Right lung (tissue), 2 donors: ENCODE measurements at regions not wholly inside any gene's neighbourhood (a gene's known extent, or its start where the extent isn't known, plus 50 kb on each side); places are given as distances from the start of the nearest gene placed in this dataset.
"Not testable (repeated sequence)": the region's sequence is repeated elsewhere in the genome, so short reads cannot be mapped to it uniquely, and the experiment has no call there.

Source experiments
- DNase-seq, 2 donors: peaks; one replicate each; pipeline ENCODE4 v3.0.0-alpha.2; 2013

DNA sequence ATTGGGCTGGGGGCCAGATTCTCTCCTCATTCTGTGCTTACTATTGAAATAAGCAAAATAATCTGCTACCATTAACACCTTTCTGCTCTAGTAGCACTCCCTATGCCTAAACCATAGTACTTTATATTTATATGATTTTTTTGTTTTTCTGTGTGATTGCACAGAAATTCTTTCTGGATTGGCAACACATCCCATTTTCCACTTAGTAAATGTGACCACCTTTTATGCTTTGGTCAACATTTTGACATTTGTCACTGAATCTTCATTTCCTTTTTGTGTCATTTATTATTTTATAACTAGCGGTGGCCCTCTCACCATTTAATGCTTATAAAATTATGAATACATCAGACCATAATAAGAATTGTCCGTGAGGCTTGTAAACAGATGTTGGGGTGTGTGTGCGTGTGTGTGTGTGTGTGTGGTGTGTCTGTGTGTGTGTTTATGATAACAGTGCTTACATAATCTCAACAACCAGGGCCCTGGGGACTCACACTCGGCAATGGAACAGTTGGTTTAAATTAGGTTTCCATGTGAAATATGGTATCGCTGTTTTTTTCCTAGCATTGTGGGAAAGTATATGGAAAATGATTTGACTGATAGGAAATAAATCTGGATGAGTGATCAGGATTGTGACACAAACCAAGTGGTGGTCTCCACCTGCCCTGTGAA is 138.9 kb downstream of the NOC3L start:
- DNase-seq, result no peak

DNA sequence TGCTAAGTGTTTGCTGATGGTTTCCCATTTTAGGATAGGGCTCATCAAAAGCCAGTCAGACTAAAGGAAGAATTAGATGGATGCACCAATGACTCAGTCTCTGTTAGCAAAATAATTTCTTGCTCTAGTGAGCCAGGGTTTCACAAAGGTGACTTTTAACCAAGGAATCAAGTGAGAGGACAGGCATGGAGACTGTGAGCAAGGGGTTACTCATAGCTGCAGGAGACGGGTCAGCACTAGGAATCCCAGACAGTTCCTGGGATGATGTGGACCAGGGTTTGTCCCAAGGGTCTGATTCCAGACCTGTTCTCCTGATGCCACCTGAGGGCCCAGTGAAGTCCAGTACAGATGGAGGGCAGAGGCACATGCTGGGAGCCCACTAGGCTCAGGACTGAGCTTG is 138.1 kb downstream of the NOC3L start:
- DNase-seq, result no peak

DNA sequence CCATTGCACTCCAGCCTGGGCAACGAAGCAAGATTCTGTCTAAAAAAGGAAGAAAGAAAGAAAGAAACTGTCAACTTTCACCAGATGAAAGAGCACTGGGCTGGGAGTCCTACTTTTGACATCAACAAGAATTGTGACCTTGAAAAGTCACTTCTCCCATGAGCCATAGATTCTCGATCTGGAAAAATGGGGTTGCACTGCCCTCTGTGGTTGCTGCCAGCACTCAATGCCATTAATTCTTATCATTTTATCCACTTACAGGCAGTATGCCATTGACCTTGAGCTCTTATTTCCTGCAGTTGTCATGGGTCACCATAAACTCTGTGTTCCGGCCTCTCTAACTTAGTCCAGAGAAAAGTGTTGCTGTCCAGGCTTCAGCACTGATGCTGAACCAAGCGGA is 137.2 kb downstream of the NOC3L start:
- DNase-seq, result no peak

DNA sequence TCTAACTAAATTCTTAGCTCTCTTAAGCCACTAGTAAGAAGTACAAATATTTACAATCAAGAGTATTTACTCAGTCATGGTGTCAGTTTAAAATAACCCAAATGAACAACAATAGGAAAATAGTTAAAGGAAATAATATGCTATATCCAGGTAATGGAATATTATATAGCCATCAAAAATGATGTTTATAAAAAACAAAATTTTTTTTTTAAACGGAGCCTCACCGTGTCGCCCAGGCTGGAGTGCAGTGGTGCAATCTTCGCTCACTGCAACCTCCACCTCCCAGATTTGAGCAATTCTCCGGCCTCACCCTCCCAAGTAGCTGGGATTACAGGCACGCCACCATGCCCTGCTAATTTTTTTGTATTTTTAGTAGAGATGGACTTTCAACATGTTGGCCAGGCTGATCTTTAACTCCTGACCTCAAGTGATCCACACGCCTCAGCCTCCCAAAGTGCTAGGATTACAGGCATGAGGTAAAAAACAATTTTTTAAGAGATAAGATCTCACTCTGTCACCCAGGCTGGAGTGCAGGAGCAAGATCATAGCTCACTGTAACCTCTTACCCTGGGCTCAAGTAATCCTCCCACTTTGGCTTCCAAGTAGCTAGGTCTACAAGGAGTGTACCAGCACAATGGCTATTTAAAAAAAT is 132.5 kb downstream of the NOC3L start:
- DNase-seq, result no peak

DNA sequence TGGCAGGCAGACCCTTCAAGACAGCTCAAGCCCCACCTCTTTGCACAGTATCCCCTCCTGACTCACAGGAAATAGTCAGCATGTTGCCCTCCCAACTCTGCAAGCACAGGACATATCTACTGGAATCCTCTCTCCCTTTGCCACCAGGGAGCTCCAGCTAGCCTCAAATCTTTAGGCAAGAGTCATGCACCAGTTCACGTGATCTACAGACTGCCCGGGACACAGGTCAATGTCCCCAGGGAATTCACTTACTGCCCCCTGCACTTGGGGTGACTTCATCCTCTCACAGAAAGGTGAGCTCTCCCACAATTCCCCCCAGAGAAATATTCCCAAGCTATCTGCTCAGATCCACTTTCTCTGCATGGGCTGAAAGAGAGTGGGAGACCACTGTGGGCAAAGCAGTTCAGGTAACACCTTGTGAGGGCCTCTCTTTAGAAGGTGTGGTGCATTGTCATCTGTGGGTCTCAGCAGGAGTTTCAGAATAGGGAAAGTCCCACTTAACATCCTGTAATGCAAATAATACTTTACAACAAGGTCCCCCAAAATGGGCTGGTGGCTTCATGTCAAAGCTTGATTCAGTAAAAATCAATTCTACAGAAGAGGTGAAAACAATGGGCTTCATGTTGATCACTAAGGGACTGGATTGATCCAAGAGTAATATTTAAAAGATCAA is 129.9 kb downstream of the NOC3L start:
- DNase-seq, result no peak

DNA sequence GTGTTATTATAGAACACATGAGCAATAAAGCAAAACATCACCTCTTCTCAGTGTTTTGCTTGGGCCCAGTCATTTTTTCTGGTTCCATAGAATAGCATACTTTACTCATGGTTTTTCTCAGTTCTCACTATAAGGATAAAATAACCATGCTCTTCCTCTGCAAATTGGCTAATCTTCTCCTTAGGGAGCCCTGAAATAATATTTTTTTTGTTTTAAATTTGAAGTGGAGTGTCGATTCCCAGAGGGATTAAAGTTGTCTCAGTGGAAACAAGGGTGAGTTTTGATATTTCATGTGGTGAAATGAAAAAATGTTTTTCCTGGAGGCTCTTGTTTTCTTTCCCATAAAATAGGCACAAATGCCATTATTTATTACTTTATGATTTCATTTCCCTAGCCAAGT is 127.3 kb downstream of the NOC3L start:
- DNase-seq, result no peak

DNA sequence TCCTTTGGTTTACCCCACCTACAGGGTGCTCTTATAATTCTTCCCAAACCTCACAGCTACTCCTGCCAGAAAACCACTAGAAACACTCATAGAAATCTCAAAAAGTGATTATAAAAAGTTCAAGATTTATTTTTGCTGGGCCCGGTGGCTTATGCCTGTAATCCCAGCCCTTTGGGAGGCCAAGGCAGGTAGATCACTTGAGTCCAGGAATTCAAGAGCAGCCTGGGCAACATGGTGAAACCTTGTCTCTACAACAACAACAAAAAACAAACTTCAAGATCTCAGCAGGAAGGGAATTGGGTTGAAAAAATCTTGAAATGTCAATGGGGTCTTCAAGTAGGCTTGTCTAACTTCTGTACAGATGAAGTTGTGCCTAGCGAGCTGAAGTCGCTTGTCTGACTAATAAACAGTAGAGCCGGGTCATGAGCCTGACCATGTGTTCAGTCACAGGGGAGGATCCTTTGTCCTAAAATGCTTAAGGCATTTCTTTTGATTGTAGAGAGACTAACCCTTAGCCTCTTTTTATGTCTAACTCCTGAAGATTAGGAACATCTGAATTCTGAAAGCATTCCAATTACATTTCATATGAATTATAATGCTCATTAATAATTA is 124.6 kb downstream of the NOC3L start:
- no peak for DNase-seq

DNA sequence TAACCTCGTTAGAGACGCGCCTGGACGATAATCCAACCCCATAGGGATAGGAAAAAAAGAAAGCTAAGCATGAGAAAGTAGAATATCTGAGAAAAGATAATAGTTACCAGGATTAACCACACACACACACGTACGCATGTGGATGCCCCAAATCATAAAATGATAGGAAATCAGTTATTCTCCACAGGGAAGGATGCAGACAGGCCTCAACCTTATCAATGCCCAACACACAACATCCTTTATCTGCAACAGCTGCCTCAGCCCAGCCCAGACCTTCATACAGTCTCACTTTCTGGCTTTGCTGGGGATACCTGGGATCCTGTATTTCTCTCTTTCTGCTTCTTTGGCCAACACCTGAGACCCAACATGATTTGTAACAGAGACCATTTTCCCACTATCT is 123.0 kb downstream of the NOC3L start:
- no peak for DNase-seq

DNA sequence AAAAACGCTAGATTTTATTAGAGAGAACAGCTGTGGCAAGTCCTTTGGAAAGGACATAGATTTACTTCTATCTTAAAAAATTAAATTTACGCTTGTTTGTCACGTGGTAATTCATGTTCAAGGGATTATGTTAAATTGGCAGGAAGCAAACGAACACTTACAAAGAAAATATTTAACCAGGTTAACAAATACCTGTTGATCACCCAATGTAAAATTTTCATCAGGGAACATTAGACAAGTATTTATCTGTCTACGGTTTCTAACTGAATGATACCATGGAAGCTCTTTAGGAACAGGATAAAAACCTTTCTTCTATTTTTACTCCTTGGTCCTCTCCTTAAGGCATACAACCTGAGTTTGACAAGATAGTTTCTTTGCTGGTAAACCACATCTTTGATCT is 122.2 kb downstream of the NOC3L start:
- DNase-seq, result no peak

DNA sequence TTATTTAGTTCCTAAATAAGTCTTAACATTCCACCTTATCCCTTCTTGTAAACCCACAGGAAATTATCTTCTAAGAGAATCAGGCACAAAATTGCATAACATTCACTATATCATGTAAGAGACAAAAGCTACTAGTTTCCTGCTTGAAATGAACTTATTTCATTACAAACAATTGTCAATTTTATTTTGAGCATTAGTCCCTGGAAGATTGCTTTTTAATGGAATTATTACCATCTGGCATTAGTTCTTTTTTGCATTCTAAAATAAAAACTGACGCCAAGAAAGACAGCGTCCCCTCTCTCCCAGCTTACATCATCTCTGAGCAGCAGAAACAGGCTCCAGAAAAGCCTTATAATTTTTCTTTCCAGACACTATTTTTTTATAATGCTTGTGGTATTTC is 121.8 kb downstream of the NOC3L start:
- DNase-seq, result peak; percentile 60 to 64

DNA sequence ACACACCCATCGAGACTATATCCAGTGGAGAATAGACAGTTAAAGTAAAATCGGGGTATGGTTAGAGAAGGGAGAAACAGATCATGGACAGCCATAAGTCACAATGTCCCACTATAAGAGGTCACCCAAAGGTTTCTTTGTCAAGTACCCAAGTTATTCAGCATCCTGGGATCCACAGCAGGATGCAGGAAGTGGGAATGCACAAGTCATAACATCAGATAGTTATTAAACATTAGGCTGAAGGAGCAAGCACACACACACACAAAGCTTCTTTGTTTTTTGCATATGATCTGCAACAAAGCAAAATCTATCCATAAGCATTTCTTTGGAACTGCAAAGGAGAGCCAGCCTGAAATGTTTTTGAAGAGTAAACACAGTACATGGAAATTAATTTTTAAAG is 111.6 kb downstream of the NOC3L start:
- no peak for DNase-seq

DNA sequence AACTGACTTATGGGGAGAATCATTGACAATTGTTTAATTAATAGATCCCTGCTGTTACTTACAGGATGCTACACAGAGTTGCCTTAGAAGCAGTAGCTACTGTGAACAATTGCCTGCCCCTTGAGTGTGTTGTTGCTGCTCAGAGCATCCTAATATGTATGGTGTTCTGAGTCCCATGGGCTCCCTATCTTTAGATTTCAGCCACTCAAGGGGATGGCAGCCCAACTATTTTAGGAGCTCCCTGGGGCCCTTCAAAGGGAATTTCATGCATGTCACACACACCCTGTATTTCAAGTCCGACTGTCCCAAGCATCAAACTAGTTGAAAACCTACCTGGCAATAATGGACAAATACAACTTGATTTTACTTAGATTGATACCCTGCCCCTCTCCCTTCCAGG is 111.2 kb downstream of the NOC3L start:
- DNase-seq, result no peak

DNA sequence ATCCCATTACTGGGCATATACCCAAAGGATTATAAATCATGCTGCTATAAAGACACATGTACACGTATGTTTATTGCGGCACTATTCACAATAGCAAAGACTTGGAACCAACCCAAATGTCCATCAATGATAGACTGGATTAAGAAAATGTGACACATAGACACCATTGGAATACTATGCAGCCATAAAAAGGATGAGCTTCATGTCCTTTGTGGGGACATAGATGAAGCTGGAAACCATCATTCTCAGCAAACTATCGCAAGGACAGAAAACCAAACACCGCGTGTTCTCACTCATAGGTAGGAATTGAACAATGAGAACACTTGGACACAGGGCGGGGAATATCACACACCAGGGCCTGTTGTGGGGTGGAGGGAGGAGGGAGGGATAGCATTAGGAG is 105.3 kb downstream of the NOC3L start:
- DNase-seq, result not testable (repeated sequence)

DNA sequence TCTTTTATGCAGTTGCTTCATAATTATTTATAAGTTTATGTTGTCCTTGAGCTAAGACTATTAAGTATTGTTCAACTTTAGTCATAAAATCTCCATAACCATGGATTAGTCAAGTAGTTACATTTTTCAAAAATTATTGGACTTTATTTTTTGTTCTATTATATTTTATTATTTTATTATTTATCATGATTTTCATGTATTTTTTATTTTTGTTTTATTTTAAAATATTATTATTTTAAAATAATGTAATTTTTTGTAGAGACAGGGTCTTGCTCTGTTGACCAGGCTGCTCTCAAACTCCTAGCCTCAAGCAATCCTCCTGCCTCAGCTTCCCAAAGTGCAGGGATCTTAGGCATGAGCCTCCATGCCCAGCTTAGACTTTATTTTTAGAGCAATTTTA is 102.3 kb downstream of the NOC3L start:
- no peak for DNase-seq

DNA sequence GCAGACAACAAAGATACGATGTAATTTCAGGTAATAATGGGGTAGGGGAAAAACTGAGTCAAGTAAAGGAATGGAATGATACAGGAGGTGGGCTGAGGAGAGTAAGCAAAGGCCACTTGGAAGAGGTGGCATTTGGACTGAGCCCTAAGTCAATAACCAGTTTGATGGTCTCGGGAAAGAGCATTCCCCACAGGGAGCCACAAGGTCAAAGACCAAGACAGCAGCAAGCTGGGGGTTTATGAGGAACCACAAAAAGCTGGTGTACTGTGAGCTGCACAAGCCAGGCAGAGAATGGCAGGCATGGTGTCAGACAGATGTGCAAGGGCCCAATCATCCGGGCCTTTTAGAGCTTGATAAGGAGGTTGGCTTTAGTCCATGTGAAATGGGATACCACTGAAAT is 98.7 kb downstream of the NOC3L start:
- no peak for DNase-seq

DNA sequence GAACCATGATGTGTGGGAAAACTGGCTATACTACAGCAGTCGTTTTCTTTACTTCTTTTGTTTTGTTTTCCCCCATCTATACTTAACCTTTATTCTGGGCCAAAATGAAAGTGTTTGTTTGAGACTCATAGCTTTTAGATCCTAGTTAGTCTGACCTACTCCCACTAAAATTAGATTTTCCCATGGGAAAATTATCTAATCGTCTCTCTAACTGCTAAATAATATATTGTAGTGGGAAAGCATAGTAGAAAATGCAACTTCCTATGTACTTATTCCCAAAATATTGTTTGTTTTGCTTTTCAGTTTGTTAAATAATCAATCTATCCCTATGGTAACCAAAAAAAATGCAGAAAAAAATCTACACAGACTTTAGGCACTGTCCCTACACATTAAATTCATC is 96.6 kb downstream of the NOC3L start:
- no peak for DNase-seq

DNA sequence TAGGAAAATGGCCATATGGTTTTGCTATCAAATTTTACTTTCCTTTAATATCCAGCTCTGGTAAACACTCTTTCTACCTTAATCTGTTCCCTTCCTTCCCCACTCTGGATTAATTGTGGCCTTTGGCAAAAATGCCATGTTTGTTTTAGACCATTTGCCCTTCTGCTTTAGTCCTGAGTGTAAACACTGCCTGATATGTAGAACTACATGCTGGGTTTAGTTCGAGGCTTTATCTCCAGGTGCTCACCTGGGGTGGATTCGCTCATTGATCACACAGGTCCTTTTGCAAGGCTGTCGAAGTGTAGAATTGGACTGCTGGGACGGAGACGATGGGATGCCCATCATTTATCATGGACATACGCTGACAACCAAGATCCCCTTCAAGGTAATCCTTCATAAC is 94.1 kb downstream of the NOC3L start:
- no peak for DNase-seq

DNA sequence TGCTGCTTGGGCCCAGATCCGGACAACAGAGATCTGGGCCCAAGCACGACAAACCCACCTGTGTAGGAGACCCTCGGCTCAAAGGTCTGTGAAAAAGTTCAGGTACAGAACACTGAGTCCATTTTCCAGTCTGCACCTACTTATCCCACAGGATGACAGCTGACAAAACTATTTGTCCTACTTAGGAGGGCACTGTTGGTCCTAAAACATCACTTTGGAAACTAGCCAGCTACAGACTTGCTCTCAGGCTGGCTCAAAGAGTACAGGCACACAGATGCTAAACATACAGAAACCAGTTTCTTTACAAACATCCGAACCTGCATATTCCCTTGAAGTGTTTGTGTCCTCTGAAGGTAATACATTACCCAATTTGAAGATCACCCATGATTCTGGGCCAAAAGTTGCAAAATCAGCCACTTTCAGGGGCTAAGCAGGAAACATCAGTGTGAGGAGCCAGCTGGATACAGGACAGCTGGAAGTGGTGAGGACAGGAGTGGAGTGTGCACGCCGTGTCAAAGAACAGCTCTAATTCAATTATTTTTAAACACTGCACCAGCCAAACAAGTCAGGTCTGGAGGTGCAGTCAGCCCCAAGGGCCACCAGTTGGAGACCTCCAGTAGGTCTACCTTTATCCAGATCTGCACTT is 88.5 kb downstream of the NOC3L start:
- peak; percentile 76 for DNase-seq

DNA sequence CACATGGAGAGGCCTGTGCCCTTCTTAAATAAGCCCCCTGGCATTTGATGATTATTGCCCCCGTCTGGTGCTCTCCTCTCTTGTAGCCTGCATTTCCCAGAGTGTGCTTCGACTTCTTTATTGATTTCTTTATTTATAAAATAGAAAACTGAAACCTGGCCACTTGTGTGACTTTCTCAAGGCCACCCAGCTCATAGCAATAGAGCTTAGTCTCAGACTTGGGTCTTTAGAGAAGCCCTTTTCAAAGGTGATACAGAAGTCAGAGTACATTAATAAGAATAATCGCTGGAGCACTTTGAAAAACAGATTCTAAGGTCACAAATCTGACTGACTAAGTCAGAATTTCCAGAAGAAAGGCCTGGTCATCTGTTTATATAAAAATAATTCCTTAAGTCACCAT is 86.6 kb downstream of the NOC3L start:
- no peak for DNase-seq

DNA sequence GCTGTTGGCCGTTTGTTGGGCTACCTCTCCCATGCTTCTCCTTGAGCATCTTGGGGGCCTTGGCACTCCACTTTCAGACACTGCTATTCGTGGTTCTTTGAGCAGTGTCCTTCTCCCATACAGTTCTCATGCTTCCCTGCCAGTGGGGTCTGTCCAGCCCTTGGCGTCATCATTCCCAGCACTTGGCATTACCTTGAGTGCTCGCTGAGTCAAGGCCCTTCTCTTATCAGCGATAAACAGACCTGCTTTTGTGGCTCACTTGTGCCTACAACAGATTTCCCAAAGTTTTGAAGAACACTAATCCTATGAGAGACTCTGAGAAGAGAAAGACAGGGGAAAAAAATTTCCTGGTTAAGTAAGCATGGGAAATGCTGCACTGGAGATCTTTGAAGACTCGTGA is 85.3 kb downstream of the NOC3L start:
- no peak for DNase-seq

DNA sequence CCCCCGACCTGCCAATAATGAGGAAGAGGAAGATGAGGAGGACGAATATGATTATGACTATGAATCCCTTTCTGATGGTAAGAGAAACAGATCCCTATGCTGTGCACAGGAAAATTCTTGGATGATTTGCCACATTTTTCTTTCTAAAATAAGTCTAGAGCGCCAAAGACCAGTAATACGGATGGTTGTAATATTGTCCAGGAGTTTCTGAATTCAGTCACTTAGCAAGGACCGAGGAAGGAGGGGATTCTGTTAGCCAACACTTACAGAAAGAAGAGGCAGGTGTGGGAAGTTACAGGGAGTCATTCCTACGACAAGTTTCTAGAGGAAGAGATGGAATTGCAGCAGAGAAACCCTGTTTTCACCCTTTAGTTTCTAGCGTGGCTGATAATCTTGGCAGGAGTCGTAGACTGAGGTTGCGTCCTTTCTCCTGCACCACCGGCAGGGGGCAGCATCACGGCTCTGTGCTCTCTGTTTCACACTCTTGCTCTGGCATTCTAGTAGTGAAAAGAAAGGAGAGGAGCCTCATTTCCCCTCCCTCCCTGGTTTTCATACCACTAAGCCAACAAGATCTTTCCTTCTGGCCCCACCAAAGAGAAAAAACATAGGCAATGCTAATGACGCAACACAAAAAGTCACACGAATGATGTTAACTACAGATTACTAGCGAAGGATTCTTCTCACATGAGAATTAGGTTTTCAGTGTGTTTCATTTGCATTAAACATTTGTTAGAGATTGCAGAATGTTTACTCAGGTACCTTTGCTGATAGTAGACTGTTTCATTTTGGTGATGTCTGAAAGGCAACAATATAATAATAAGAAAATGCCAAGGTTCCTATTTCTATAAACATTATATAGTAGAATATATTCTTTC is 82.7 kb downstream of the NOC3L start:
- DNase-seq, result no peak

DNA sequence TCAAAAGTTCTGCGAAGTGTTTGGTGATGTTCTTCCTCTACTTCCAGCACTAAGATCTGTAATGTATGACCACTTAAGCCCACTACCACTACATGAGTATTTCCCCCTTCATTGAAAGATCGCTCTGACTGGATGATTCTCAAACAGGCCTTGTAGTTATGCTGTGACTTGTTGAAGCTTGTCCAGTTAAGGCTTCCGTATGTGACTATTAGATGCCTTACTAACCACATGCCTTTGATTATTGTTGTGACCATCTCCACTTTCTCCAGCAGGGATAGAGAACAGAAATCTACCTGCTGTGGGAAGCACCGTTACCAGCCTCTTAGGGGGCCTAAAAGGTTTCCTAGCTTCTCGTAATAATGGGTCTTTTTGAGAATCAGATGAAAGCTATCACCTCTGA is 81.1 kb downstream of the NOC3L start:
- no peak for DNase-seq
